Suprapubic skin (tissue), 4 donors: ENCODE measurements at regions not wholly inside any gene's neighbourhood (a gene's known extent, or its start where the extent isn't known, plus 50 kb on each side); places are given as distances from the start of the nearest gene placed in this dataset.

Experiments used
- EP300 ChIP-seq: sonication (generic); formaldehyde crosslinking; IDR thresholded peaks from one replicate; pipeline ENCODE4 v1.6.1; 2017; ENCODE audit warnings: antibody characterized with exemption
- POLR2A ChIP-seq, 2 donors: fragments of 450-650 bp; IDR thresholded peaks; one replicate each; pipeline ENCODE4 v1.6.1; 2017; ENCODE audit warnings: antibody characterized with exemption in 2 of 2, mild to moderate bottlenecking in 2 of 2, moderate library complexity in 2 of 2
- POLR2AphosphoS5 ChIP-seq, 3 donors: sonication (generic); formaldehyde crosslinking; IDR thresholded peaks; one replicate each; pipeline ENCODE4 v1.6.1; 2017; ENCODE audit warnings: antibody characterized with exemption in 3 of 3
- TF ChIP-seq, protein P1 (sequence below), 2 donors: fragments of 200-600 bp in 1 of 2; fragments of 450-650 bp in 1 of 2; sonication (generic) in 1 of 2; IDR thresholded peaks; one replicate each; pipeline ENCODE4 v1.5.1; 2016 to 2019; ENCODE audit warnings: antibody characterized with exemption in 2 of 2, mild to moderate bottlenecking in 1 of 2, moderate library complexity in 1 of 2

GRCh38 chr2:125721072-125721721 lies 934.8 kb upstream of the GYPC start:
- TF ChIP-seq, protein P1, sequence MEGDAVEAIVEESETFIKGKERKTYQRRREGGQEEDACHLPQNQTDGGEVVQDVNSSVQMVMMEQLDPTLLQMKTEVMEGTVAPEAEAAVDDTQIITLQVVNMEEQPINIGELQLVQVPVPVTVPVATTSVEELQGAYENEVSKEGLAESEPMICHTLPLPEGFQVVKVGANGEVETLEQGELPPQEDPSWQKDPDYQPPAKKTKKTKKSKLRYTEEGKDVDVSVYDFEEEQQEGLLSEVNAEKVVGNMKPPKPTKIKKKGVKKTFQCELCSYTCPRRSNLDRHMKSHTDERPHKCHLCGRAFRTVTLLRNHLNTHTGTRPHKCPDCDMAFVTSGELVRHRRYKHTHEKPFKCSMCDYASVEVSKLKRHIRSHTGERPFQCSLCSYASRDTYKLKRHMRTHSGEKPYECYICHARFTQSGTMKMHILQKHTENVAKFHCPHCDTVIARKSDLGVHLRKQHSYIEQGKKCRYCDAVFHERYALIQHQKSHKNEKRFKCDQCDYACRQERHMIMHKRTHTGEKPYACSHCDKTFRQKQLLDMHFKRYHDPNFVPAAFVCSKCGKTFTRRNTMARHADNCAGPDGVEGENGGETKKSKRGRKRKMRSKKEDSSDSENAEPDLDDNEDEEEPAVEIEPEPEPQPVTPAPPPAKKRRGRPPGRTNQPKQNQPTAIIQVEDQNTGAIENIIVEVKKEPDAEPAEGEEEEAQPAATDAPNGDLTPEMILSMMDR (IDR thresholded peaks at IDR 0.05): no peak
- TF ChIP-seq EP300 (no peak), POLR2AphosphoS5 (IDR thresholded peaks at IDR 0.05) (no peak), POLR2A (IDR thresholded peaks at IDR 0.05) (no peak)
